GM19463 (cell line): ENCODE measurements at regions not wholly inside any gene's neighbourhood (a gene's known extent, or its start where the extent isn't known, plus 50 kb on each side); places are given as distances from the start of the nearest gene placed in this dataset.
"Not testable (repeated sequence)": the region's sequence is repeated elsewhere in the genome, so short reads cannot be mapped to it uniquely, and the experiment has no call there.

Experiments
- ATAC-seq: cut with Tn5 transposase; IDR thresholded peaks from one replicate; pipeline ENCODE4 v1.9.1; 2021; ENCODE audit warnings: mild to moderate bottlenecking, moderate library complexity; ENCODE audit not compliant: unreplicated experiment

DNA sequence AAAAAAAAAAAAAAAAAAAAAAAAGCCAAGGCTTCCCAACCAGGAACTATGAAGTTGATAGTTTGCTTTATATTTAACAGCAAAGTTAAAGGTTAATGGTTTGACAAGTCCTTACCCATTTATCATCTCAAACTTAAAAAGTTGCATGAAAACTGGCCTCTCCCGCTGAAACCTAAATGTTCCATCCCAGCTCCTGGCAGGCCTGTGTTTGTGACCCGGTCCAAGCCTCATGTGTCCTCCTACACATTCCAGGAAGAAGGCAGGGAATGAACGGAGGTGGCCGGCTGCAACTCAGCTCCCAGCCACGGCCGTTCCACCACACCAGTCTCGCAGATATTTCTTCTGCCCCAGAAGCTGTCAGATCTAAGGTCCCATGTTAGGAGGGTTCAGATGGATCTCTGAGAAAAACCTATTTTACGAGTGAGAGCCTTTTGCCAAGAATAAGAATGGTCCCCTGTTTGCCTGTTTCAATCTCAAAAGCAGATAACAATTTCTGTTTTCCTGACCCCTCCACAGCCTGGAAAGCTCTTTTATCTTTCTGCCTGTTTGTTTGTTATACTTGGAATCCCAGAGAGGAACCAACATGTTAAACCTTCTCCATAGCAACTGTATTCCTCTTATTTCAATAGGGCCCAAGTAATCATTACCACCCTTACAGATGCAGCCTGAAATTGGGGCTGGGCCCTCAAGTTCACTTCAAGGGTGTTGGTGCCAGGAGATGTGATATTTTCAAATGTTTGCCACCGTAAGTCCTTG is 56.5 kb downstream of the KCTD12 start:
- no peak for ATAC-seq

- peak; percentile 67 for ATAC-seq
Observed at GRCh38 chr13:76828316-76828741, 57.9 kb downstream of the KCTD12 start.

GRCh38 chr13:76826527-76826926 is 59.7 kb downstream of the KCTD12 start:
- no peak for ATAC-seq

DNA sequence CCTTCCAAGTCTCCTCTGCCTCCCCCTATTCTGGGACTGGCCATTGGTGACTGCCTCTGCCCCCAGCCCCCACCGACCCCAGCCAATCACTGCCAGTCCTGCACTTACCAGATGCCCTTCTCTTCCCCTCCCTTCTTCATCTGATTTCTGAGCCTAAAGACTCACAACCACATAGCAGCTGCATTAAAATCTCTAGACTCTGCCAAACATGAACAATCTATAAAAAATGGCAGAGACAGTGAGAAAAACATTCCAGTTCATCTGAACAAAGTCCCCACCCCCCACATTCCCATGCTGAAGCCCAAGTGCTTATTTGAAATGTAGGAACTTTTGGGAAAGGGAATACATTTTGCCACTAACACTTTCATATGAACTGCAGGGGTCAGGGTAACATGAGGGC is 60.8 kb downstream of the KCTD12 start:
- ATAC-seq: no peak

DNA sequence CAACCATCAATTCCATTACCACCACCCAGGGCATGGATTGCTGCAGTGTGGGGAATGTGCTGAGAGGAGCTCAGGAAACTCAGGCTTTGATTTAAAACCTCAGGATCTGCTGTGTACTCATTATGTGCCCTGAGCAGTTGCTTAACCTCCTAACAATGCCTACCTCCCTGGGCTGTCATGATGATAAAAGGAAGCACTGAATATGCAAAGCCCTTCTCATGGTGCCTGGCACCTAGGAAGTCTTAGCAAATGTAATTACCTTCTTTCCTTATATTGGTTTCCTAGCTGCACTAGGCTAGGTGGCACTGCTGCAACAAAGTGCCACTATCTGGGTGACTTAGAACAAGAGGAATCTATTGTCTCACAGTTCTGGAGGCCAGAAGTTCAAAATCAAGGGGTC is 62.2 kb downstream of the KCTD12 start:
- ATAC-seq: no peak

DNA sequence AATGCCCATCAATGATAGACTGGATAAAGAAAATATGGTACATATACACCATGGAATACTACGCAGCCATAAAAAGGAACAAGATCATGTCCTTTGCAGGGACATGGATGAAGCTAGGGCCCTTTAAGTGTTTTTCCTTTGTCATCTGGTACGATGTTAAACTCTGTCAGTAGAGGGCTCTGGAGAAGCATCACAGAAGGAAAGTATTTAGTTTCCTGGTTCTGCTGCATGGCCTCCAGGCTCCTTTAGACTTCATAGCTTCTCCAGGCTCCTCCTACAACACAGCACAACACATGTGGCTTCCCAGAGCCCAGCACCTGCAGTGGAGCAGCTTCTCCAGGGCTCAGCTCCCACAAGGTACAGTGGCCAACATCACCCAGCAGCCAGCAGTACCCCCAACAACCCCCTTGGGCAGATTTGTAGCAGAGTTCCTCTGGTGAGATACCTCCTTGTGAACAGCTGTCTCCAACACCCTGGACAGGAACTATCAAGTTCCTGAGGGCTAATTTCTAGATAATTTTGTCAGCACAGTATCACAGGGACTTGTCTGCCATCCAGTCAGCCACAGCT is 63.4 kb downstream of the KCTD12 start:
- ATAC-seq: peak; percentile 44

DNA sequence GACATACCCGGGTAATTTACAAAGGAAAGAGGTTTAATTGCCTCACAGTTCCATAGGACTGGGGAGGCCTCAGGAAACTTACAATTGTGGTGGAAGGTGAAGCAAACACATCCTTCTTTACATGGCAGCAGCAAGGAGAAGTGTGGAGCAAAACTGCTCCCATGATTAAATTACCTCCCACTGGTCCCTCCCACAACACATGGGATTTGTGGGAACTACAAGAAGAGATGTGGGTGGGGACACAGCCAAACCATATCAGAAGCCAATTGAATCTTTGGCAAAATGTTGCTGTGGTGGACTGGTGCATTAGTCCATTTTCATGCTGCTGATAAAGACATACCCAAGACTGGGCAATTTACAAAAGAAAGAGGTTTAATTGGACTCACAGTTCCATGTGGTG is 65.0 kb downstream of the KCTD12 start:
- ATAC-seq: not testable (repeated sequence)

DNA sequence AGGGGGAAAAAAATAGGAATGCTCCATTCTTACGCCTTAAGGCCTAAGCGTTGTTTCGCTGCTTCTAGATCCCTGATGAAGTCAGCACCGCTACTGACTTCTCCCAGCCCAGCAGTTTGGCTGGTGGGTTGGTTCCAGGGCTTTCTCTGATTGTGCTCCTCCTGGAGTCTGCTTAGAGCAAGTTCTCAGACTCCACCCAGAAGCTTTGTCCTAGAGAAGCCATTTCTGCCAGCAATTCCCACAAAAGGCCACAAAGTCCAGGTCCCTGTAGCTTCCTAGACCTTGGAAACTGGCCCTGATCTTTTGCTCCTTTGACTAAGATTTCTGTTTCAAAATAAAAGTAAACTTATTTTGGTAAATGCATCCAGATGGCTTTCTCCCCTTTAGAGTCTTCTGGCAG is 65.4 kb downstream of the KCTD12 start:
- no peak for ATAC-seq

DNA sequence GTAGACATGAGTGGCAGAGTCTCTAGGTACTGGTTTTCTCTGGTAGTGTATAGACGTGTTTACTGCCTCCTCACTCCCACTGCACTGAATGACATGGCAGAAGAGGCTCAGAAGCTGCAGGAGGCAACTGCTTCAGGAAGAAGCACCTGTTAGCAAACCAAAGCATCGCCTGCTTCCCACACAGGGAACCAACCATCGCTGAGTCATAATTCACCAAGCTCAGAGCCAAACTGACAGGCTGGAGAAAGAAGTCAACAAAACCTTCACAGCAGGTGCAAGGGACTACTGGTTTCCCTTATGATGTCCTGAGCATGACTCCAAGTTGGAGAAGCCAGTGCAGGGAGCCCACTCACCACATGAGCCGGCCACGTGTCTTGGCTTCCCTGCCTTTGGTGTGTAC is 69.8 kb downstream of the KCTD12 start:
- no peak for ATAC-seq

DNA sequence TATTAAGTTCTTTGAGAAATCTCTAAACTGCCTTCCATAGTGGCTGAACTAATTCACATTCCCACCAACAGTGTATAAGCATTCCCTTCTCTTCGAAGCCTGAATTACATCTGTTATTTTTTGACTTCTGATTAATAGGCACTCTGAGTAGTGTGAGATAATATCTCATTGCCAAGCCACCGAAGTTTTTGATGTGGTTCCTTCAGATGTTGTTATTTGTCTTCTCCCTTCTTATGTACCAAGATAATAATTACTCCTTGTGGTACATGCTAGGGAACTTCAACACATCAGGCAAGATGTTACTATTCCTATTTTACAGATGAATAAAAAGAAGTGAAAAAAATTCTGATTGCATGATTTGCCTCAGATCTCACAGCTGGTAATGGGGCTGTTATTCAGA is 70.9 kb downstream of the KCTD12 start:
- no peak for ATAC-seq

GRCh38 chr13:76813891-76814290 is 72.3 kb downstream of the KCTD12 start:
- no peak for ATAC-seq

DNA sequence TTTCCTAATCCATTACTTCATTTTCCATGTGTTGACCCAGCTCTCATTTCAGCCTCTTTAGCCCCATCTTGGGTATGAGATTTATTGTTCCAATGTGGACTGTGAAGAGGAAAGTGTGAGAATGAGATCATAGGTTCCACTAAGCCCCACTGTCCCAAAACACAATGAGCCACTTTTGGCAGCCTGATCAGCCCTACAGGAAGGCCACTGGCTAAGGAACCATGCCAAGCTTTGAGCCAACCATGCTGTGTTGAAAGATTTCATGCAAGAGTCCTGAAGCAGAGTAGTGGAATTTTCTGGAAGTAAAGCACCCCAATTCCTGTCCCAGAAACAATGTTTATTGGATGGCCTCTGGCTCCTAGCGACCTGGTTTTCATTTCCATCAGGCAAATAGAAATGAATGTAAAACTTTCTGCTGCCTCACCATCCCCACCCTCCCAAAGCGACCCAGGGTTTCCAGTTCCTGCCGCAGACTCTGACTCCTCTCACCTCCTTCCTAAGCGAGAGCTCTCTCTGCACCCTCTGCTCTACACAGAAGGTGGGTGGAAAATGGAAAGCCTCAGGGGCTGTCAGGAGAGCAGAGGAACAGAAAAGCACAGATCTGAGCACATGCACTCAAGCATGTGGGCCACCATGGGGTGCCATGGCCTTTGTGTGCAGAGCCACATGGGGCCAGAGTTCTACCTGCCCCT is 73.1 kb downstream of the KCTD12 start:
- no peak for ATAC-seq

GRCh38 chr13:76812206-76812897 is 73.9 kb downstream of the KCTD12 start:
- ATAC-seq: no peak

DNA sequence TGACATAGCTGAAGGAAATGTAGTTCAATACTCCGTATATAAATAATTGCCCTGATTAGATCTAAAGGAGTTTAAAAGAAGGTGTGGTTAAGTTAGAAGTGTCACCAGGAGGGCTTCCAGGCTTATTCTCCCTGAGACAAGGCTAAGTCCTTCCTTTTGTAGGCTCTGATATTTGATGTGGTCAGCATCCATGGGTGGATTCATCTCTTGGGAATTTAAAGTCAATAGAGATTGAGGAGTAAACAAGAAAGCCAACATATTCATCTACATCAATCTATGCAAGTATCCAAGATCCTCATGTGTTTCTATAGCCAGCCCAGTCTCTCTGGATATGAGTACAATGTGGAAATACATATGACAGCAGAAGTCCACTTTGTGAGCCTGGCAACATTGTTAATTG is 76.8 kb downstream of the KCTD12 start:
- ATAC-seq: no peak

GRCh38 chr13:76808927-76809326 is 77.3 kb downstream of the KCTD12 start:
- no peak for ATAC-seq

DNA sequence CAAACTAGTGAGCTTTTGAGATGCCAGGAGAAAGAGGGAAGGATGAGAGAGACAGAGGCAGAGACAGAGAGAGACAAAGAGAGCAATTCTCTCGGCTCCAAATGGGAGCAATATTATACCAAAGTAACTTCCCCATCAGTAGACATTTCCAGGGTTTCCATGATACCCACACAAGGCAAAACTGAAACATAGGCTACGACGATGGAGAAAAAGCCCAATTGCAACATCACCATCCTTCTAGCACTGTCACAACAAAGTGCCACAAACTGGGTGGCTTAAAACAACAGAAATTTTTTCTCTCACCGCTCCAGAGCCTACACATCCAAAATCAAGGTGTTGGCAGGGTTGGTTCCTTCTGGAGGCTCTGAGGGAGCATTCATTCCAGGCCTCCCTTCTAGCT is 81.4 kb downstream of the KCTD12 start:
- no peak for ATAC-seq

GRCh38 chr13:76803831-76804230 is 82.4 kb downstream of the KCTD12 start:
- no peak for ATAC-seq

GRCh38 chr13:76800943-76801342 is 85.3 kb downstream of the KCTD12 start:
- no peak for ATAC-seq

- peak; percentile 57 for ATAC-seq
Observed at GRCh38 chr13:76799696-76800095, 86.5 kb downstream of the KCTD12 start.

DNA sequence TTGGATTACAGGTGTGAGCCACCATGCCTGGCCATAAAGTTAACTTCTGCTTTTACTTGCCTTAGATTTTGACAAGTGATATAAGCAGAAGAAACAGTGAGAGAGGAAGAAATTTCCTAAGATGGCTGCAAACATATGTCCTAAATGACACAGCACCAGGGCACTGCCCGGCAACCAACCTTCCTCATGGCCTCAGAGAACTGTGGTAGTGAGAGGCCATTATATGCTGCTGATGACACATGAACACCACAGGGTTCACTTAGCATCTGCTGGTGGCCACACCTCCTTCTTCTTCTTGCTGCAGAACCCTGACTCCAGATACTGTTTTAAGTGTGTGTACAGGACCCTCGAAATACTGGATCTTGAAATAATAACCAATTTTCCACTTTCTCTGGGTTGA is 88.2 kb downstream of the KCTD12 start:
- ATAC-seq: no peak

- ATAC-seq: no peak
Observed at GRCh38 chr13:76797361-76797760, 88.8 kb downstream of the KCTD12 start.

DNA sequence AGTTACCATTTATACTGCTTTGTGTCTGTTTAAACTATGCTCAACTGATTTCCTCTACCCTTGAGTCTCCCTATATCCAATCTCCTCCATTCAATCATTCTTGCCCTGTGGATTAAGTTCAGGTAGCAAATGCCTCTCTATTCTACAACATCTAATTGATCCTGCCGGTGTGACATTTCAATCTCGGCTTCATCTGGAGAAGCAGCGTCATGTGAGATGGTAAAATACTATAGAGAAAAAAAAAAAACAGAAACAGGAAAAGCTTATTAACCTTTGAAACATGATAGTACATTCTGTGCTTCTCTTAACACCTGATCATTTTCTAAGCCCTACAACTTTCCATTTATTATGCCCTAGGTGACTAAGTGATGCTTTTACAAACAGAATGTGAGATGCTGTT is 89.4 kb downstream of the KCTD12 start:
- no peak for ATAC-seq
